Hepatocyte (in vitro differentiated cells): ENCODE measurements at regions not wholly inside any gene's neighbourhood (a gene's known extent, or its start where the extent isn't known, plus 50 kb on each side); places are given as distances from the start of the nearest gene placed in this dataset.

Experiments used
- DNase-seq: peaks from one replicate; pipeline ENCODE4 v3.0.0-alpha.2; 2016; ENCODE audit warnings: low spot score
- H2AFZ ChIP-seq: fragments of 200-600 bp; sonication (generic); 2 replicates; pipeline ENCODE4 v1.6.0; 2016; ENCODE audit warnings: antibody characterized with exemption, mild to moderate bottlenecking
- H3K27ac ChIP-seq: fragments of 200-600 bp; sonication (generic); 2 replicates; pipeline ENCODE4 v1.5.1; 2016; ENCODE audit warnings: mild to moderate bottlenecking
- H3K27me3 ChIP-seq: fragments of 200-600 bp; sonication (generic); 2 replicates; pipeline ENCODE4 v1.6.1; 2016
- H3K36me3 ChIP-seq: fragments of 200-600 bp; sonication (generic); replicated peaks from 2 replicates; pipeline ENCODE4 v1.5.1; 2016; ENCODE audit warnings: low read depth; ENCODE audit not compliant: insufficient read depth
- H3K4me1 ChIP-seq: fragments of 200-600 bp; sonication (generic); 2 replicates; pipeline ENCODE4 v1.5.1; 2016; ENCODE audit warnings: mild to moderate bottlenecking, moderate library complexity; ENCODE audit not compliant: insufficient read depth
- H3K4me2 ChIP-seq: fragments of 200-600 bp; sonication (generic); 2 replicates; pipeline ENCODE4 v1.6.0; 2016
- H3K4me3 ChIP-seq: fragments of 200-600 bp; sonication (generic); 2 replicates; pipeline ENCODE4 v1.5.1; 2016; ENCODE audit warnings: mild to moderate bottlenecking
- H3K79me2 ChIP-seq: fragments of 200-600 bp; sonication (generic); 2 replicates; pipeline ENCODE4 v1.6.0; 2017; ENCODE audit warnings: mild to moderate bottlenecking
- H3K9me2 ChIP-seq: fragments of 200-600 bp; sonication (generic); replicated peaks from 2 replicates; pipeline ENCODE4 v1.6.0; 2017; ENCODE audit warnings: mild to moderate bottlenecking; ENCODE audit not compliant: insufficient read depth
- H3K9me3 ChIP-seq: fragments of 200-600 bp; sonication (generic); 2 replicates; pipeline ENCODE4 v1.5.1; 2016; ENCODE audit warnings: low read depth, mild to moderate bottlenecking
- H4K20me1 ChIP-seq: fragments of 200-600 bp; sonication (generic); 2 replicates; pipeline ENCODE4 v1.6.0; 2016; ENCODE audit warnings: mild to moderate bottlenecking; ENCODE audit not compliant: insufficient read depth, poor library complexity, severe bottlenecking
- EZH2 ChIP-seq: fragments of 200-600 bp; sonication (generic); IDR thresholded peaks from 2 replicates; pipeline ENCODE4 v1.6.1; 2016; ENCODE audit warnings: antibody characterized with exemption, mild to moderate bottlenecking, borderline replicate concordance
- EZH2phosphoT487 ChIP-seq: fragments of 200-600 bp; sonication (generic); IDR thresholded peaks from one replicate; pipeline ENCODE4 v1.6.1; 2018; ENCODE audit warnings: antibody characterized with exemption, mild to moderate bottlenecking, low read depth, moderate library complexity; ENCODE audit not compliant: unreplicated experiment, severe bottlenecking
- WGBS: methylation state at CpG from one replicate; pipeline ENCODE4 v1.1.6; 2016; ENCODE audit warnings: low lambda C conversion rate; ENCODE audit errors: missing lambda C conversion rate; 5-methylcytosine and 5-hydroxymethylcytosine counted together
- TF ChIP-seq, protein P1 (sequence below): fragments of 200-600 bp; sonication (generic); IDR thresholded peaks from 2 replicates; pipeline ENCODE4 v1.5.1; 2016; ENCODE audit warnings: antibody characterized with exemption, mild to moderate bottlenecking; ENCODE audit not compliant: poor library complexity

DNA sequence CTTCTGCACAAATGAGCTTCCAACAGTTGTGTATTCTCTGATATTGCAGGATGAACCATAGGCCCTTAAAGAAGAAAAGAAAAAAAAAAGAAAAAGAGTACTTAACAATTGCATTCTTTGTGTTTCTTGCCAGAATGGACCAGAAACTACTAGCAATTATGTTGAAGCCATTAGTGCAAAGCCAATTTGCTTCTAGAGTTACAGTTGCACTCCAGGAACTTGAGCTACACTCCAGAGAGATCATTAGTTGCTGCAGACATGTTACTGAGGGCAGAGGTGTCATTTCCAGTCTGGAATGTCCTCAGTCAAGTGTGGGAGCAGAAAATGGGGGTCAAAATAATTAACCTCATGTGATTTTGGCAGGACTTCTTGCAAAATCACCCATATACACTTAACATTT is 85.6 kb upstream of the CCL2 start:
- Histone ChIP-seq H3K9me3 (no peaks in the 10 kb centered on the region), H3K36me3 (no peaks in the 10 kb centered on the region), H2AFZ (no peak overlapping the region), H3K4me1 (no peaks in the 10 kb centered on the region), H3K4me2 (no peak overlapping the region), H3K27me3 (peaks cover 13% of the 10 kb centered on the region), H3K9me2 (no peaks in the 10 kb centered on the region), H3K79me2 (no peaks in the 10 kb centered on the region), H3K27ac (no peak overlapping the region), H4K20me1 (no peaks in the 10 kb centered on the region), H3K4me3 (no peak overlapping the region)
- TF ChIP-seq, protein P1, sequence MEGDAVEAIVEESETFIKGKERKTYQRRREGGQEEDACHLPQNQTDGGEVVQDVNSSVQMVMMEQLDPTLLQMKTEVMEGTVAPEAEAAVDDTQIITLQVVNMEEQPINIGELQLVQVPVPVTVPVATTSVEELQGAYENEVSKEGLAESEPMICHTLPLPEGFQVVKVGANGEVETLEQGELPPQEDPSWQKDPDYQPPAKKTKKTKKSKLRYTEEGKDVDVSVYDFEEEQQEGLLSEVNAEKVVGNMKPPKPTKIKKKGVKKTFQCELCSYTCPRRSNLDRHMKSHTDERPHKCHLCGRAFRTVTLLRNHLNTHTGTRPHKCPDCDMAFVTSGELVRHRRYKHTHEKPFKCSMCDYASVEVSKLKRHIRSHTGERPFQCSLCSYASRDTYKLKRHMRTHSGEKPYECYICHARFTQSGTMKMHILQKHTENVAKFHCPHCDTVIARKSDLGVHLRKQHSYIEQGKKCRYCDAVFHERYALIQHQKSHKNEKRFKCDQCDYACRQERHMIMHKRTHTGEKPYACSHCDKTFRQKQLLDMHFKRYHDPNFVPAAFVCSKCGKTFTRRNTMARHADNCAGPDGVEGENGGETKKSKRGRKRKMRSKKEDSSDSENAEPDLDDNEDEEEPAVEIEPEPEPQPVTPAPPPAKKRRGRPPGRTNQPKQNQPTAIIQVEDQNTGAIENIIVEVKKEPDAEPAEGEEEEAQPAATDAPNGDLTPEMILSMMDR, result no peak
- no peak for TF ChIP-seq EZH2phosphoT487
- TF ChIP-seq EZH2, result no peak
- no peak for DNase-seq

DNA sequence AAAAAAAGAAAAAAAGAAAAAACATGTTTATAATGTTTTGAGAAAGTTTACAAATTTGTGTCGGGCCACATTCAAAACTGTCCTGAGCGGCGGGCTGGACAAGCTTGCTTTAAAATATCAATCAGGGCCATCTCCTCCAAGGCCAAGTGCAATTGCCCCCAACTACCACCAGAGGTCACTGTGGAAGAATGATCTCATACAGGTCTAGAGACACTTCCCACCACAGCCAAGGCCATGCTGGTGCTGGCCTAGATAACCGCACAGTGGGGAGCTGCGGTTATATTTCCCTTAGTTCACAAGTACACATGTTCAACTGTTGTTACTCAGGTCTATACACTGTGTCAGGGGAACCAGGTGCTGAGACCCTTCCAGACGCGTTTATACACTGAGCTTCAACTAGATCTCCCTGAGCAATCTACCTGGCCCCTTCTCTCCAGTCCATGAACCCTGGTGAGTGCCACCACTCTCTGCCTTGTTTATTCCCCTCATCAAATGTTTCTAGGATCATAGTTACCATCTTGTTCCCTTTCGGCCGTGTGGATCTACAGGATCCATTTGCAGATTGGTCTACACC is 83.8 kb upstream of the CCL2 start:
- no peaks in the 10 kb centered on the region for H3K9me3 ChIP-seq
- H3K27ac ChIP-seq, result no peak overlapping the region
- no peaks in the 10 kb centered on the region for H3K36me3 ChIP-seq
- no peaks in the 10 kb centered on the region for H3K9me2 ChIP-seq
- no peaks in the 10 kb centered on the region for H3K4me1 ChIP-seq
- H4K20me1 ChIP-seq, result no peaks in the 10 kb centered on the region
- WGBS, result 68% methylated on average over 9 of the region's 9 CpGs
- H3K27me3 ChIP-seq, result peaks cover 2% of the 10 kb centered on the region
- H2AFZ ChIP-seq, result no peak overlapping the region
- TF ChIP-seq, protein P1, result peak; percentile 79
- TF ChIP-seq EZH2phosphoT487, result no peak
- peak; percentile 76 for DNase-seq
- H3K4me3 ChIP-seq, result no peak overlapping the region
- H3K79me2 ChIP-seq, result no peaks in the 10 kb centered on the region
- H3K4me2 ChIP-seq, result no peak overlapping the region

DNA sequence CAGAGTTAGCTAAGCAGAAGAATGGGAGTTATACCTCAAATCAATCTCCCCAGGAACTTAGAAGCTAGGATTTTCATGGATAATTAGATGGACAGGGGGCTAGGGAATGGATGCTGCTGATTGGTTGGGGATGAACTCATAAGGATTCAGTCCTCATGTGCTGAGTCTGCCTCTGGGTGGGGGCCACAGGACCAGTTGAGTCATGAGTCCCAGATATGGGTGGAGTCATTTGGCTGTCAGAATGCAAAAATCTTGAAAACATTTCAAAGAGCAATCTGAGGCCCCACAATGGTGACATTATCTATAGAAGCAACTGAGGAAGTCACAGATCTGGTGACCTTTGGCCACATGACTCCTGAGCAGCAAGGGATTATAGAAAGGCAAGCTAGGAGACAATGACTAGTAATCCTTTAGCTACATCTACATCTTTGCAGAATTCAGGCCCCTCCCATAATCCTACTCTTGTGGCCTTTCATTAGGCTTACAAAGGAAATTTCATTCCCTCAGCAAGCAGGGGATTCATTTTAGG is 82.6 kb upstream of the CCL2 start:
- no peaks in the 10 kb centered on the region for H3K36me3 ChIP-seq
- H4K20me1 ChIP-seq, result no peaks in the 10 kb centered on the region
- H3K27ac ChIP-seq, result no peak overlapping the region
- H3K9me3 ChIP-seq, result no peaks in the 10 kb centered on the region
- no peak overlapping the region for H3K4me3 ChIP-seq
- no peaks in the 10 kb centered on the region for H3K9me2 ChIP-seq
- no peaks in the 10 kb centered on the region for H3K4me1 ChIP-seq
- no peak overlapping the region for H2AFZ ChIP-seq
- H3K79me2 ChIP-seq, result no peaks in the 10 kb centered on the region
- H3K27me3 ChIP-seq, result no peaks in the 10 kb centered on the region
- TF ChIP-seq, protein P1, result no peak
- TF ChIP-seq EZH2 (no peak), EZH2phosphoT487 (no peak)
- no peak overlapping the region for H3K4me2 ChIP-seq
- DNase-seq, result no peak

DNA sequence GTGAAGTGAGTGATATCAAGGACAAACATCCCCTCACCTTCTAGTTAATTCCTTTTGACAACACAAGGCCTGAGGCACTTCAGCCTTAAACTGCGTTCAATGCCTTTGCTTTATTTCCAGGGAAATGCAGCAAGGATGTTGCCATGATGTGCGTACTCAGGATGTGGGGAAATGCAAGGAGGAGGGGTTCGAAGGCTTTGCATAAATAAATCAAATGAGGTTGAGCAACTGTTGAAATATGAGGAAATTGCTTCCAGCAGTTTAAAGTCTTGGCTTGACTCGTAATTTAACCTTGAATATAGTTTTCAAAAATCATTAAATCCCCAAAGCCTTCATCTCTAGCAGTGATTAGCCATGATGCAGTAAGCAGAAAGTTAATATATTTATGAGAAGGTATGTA is 81.8 kb upstream of the CCL2 start:
- H3K4me2 ChIP-seq, result no peak overlapping the region
- no peak overlapping the region for H2AFZ ChIP-seq
- no peak overlapping the region for H3K27ac ChIP-seq
- H3K4me3 ChIP-seq, result no peak overlapping the region
- TF ChIP-seq EZH2 (no peak), EZH2phosphoT487 (no peak)
- TF ChIP-seq, protein P1, result no peak
- no peaks in the 10 kb centered on the region for H4K20me1 ChIP-seq
- H3K79me2 ChIP-seq, result no peaks in the 10 kb centered on the region
- H3K9me3 ChIP-seq, result no peaks in the 10 kb centered on the region
- no peaks in the 10 kb centered on the region for H3K9me2 ChIP-seq
- no peaks in the 10 kb centered on the region for H3K27me3 ChIP-seq
- H3K4me1 ChIP-seq, result no peaks in the 10 kb centered on the region
- WGBS, result 54% methylated on average over 4 of the region's 4 CpGs
- H3K36me3 ChIP-seq, result no peaks in the 10 kb centered on the region
- no peak for DNase-seq
